OCI-LY3 (cell line): ENCODE measurements at regions not wholly inside any gene's neighbourhood (a gene's known extent, or its start where the extent isn't known, plus 50 kb on each side); places are given as distances from the start of the nearest gene placed in this dataset.

Experiments
- EZH2phosphoT487 ChIP-seq: fragments of 200-600 bp; shearing (Covaris generic); IDR thresholded peaks from 2 replicates; pipeline ENCODE4 v1.6.1; 2018; ENCODE audit warnings: antibody characterized with exemption, mixed run types, low read depth
- TF ChIP-seq, protein P1 (sequence below): fragments of 200-600, 300-600 bp; sonication (generic); IDR thresholded peaks from 2 replicates; pipeline ENCODE4 v1.5.1; 2014; ENCODE audit warnings: antibody characterized with exemption, low read length, low read depth

DNA sequence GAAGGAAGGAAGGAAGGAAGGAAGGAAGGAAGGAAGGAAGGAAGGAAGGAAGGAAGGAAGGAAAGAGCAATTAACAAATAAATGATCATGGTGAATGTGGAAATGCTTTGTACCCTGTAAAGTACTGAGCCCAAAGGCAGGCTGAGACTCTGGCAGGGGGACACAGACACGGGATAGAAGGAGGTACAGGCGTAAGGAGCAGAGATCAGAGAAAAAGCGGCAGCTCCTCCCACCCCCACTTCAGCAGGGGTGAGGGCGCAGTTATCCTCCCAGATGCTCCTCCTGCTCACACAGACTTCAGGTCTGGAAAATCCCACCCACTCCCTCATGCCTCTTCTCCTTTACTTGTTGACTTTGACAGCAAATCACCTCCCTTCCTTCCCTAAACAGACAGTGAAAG, 464.5 kb downstream of the MATN1 start:
- TF ChIP-seq, protein P1, sequence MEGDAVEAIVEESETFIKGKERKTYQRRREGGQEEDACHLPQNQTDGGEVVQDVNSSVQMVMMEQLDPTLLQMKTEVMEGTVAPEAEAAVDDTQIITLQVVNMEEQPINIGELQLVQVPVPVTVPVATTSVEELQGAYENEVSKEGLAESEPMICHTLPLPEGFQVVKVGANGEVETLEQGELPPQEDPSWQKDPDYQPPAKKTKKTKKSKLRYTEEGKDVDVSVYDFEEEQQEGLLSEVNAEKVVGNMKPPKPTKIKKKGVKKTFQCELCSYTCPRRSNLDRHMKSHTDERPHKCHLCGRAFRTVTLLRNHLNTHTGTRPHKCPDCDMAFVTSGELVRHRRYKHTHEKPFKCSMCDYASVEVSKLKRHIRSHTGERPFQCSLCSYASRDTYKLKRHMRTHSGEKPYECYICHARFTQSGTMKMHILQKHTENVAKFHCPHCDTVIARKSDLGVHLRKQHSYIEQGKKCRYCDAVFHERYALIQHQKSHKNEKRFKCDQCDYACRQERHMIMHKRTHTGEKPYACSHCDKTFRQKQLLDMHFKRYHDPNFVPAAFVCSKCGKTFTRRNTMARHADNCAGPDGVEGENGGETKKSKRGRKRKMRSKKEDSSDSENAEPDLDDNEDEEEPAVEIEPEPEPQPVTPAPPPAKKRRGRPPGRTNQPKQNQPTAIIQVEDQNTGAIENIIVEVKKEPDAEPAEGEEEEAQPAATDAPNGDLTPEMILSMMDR = no peak
- TF ChIP-seq EZH2phosphoT487 = no peak
